ENCODE measurements at regions not wholly inside any gene's neighbourhood (a gene's known extent, or its start where the extent isn't known, plus 50 kb on each side); places are given as distances from the start of the nearest gene placed in this dataset.
"Not testable (repeated sequence)": the region's sequence is repeated elsewhere in the genome, so short reads cannot be mapped to it uniquely, and the experiment has no call there.

- DNase-seq: no peak
These were observed 348.9 kb upstream of the ISL1 start for GRCh38 chr5:51034222-51034901.

DNA sequence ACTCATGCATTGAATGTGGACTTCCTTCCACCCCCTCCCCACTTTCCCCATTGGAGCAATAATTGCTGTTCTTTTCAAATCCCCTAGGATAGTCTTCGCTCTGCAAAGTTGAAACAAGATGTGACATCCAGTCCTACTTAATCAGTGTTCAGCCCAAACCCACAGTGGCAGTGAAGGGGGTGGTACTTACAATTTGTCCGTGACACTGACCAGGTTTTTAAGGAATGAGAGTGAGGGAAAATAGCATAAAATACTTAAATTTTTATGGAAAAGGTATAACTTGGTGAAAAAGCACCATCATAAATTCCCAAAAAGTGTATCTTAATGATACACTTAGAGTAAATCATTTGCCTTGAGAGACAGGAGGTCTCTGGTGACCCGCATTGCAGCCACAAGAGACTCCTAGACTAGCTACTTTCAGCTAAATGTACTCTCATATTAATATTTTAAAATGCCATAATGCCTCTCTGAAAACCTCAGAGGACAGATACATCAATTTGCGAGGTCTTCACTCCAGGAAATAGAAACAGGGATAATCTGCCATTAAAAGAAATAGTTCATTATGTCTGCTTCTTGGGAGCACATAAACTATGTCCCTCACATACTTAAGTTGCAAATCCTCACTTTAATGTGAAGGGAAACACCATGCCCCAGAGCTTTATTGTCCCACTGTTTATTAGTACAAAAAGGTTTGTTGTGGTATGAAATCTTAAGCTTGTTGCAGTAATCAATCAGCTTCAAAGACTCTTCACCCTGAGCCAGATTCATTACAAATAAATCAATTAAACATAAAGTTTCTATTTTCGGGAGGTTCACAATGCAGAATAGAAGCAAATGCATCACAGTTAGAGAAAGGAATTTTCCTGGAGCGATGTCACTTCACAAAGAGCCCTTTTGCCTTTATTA lies 343.6 kb upstream of the ISL1 start:
- DNase-seq: no peak

DNA sequence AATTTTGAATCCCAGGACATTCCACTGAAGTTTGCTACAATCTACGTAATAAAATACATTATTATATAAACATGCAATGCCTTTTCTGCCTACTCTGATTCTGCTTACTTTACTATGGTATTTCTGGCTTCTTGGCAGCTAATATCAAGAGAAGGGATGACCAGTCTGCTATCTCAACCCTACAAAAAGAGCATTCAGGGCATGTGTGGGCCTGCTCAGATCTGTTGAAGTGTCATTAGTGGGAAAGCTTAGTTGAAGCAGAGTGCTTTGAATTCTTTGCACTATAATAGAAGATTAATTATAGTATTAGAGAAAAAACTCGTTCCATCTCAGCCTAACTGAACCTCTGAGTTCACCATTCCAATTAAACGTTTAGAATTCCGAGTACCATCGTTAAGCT lies 339.5 kb upstream of the ISL1 start:
- no peak for DNase-seq

- no peak for DNase-seq
These were observed 335.9 kb upstream of the ISL1 start for GRCh38 chr5:51047369-51047768.

DNA sequence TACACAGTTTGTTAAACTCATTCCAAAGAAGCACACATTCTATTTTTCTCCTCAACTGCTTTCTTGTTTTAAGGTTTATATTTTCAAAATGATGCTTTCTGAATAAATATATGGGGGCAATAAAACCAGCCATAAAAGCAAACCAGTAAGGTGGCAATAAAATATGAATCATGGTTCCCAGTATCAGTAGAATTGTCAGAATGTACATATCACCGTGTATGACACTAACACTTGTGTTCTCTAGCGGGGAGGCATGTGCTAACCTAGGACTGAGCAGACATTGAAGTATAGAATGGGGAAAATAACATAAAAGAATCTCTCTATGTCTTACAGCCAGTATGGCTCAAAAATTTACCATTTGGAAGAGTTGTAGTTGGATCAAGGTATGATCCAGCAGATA lies 329.9 kb upstream of the ISL1 start:
- no peak for DNase-seq

DNA sequence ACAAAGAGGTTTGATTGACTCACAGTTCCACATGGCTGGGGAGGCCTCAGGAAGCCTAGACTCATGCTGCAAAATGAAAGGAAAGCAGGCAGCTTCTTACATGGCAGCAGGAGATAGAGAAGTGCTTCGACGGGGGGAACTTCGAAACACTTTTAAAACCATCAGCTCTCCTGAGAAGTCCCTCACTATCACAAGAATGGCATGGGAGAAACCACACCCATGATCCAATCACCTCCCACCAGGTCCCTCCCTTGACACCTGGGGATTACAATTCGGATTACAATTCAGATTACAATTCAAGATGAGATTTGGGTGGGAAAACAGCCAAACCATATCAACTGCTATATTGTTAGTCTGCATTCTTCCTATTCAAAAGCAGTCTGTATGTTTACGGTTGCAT lies 322.3 kb upstream of the ISL1 start:
- no peak for DNase-seq

DNA sequence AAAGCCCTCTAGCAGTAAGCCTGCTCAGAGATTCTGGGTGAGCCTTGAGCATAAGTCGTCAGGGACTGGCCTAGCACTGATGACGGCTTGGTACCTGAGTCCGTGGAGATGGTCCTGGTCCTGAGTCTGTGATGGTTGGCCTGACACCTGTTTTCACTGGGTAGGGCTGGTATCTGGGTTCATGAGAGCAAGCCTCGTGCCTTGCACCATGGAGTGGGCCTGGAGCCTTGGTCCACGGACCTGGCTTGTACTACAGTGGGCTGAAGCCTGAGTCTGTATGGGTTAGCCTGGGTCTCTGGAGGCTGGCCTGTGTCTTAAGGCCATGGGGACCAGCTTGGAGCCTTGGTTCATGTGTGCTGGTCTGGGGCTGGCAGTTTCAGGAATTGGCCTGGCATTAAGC lies 310.3 kb upstream of the ISL1 start:
- DNase-seq: no peak

DNA sequence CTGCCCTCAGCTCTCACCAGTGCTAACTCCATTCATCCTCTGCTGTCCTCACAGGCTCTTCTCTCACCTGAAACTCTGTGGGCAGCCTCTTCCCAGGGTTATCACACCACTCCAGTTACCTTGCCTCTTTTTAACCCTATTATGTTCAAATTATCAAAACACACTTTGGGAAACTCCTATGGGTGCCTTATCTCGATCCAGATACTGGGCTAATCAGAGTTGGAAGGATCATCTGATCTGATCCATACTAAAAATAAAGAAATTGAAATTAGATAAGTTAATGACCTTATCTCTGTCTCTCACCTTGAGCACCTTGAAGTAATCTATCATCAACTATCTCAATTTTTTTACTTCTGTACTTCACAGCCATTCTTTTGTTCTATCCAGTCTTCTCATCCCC lies 300.5 kb upstream of the ISL1 start:
- no peak for DNase-seq

GRCh38 chr5:51091816-51092215 lies 291.4 kb upstream of the ISL1 start:
- no peak for DNase-seq

DNA sequence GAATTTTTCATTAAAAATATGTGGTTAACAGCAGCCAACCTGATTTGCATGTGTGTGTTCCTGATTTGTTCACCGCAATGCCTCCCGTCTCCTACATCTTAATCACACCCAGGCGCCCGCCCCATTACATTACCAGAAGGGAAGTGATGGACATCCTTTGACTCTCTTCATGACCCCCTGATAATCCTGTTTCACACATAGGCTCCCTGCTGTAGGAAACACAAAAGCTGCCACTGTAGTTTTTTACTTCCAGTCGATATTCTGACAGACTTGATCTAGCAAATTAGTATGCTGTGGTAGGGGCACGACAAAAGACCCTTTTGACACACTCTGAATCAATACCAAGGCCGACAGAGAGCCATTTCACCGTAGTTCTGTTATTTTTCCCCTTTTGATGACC lies 287.8 kb upstream of the ISL1 start:
- DNase-seq: no peak

DNA sequence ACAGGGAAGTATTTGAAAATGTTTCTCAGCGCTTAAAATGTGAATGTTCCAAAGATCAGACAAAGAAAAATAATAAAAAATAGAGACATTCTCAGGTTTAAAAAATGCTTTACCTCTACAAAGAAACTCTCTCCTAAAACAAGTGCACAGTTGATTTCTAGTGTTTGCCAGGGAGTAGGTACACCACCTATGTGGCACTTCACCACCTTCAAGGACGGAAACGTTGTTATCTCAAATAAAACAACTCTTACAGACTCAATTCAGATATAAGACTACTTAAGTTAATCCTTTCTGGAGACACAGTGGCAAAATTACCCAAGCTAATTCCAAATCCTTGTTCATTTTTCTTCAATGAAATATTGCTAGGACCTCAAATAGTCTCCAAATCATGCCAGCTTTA lies 286.4 kb upstream of the ISL1 start:
- no peak for DNase-seq

DNA sequence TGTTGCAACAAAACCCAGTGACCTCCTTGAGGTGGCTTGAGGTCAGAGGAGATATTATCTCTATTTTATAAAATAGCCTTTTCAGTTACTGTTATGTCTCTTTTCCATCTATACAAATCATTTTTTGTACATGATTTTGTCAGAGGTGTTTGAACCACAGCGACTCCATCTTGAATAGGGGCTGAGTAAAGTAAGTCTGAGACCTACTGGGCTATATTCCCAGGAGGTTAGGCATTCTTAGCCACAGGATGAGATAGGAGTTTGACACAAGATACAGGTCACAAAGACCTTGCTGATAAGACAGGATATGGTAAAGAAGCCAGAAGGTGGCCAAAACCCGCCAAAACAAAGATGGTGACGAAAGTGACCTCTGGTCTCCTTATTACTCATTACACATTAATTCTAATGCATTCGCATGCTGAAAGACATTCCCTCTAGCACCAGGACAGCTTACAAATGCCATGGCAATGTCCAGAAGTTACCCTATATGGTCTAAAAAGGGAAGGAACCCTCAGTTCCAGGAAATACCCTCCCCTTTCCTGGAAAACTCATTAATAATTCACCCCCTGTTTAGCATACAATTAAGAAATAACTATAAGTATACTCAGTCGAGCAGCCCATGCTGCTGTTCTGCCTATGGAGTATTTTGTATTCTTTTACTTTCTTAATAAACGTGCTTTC lies 283.9 kb upstream of the ISL1 start:
- no peak for DNase-seq

GRCh38 chr5:51104556-51104955 lies 278.7 kb upstream of the ISL1 start:
- DNase-seq: no peak

DNA sequence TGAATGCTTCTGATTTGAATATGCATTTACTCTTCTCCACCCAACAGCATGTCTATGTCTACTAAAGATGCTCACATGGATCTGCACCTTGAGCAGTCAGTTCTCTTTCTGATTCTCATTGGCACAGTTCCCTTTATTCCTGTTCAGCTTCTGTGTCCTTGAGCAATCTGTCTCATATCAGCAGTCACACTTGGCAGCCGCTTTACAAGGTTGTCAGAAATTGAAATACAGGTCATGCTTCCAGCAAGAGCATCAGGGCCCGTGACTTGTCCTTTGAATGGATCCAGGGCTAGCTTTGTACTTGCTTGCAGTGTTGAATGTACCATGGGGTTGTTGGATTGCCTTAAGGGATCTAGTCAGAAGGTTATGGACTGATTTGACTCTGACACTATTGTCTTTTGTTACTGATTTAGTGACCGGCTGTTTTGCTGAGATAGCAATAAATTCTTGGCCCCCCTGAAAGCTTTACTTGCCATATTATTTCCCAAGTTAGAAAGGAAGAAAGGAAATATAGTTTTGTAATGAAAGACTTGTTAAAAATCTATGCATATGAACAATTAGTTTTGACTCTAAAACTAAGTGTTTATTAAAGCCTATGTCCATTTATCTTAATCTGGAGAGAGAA lies 273.4 kb upstream of the ISL1 start:
- DNase-seq: no peak

GRCh38 chr5:51131266-51131665 lies 252.0 kb upstream of the ISL1 start:
- DNase-seq: no peak

GRCh38 chr5:51138164-51138563 lies 245.1 kb upstream of the ISL1 start:
- no peak for DNase-seq

DNA sequence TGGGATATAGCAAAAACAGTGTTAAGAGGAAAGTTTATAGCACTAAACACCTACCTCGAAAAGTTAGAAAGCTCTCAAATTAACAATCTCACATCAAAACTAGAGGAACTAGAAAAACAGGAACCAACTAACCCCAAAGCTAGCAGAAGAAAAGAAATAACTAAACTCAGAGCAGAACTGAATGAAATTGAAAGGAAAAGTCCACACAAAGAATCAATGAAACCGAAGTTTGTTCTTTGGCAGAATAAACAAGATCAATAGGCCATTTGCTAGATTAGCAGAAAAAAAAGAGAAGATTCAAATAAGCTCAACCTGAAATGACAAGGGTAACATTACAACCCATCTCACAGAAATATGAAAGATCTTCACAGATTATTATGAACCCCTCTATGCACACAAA lies 234.8 kb upstream of the ISL1 start:
- DNase-seq: no peak

DNA sequence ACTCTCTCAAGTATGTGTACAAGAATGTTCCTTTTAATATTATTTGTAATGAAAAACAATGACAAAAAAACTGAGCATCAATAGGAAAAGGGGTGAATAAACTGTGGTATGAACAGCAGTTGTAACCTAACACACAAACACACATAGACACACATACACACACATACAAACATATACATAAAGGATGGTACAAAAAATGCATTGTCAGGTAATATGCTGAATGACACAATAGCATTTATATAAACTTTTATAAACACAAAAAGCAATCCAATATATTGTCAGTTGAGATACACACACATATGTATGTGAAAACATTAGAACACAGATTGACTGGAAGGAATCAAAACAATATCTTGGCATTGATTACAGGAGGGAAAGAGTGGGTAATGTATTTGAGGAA lies 227.0 kb upstream of the ISL1 start:
- no peak for DNase-seq

- no peak for DNase-seq
These were observed 226.4 kb upstream of the ISL1 start for GRCh38 chr5:51156838-51157237.

DNA sequence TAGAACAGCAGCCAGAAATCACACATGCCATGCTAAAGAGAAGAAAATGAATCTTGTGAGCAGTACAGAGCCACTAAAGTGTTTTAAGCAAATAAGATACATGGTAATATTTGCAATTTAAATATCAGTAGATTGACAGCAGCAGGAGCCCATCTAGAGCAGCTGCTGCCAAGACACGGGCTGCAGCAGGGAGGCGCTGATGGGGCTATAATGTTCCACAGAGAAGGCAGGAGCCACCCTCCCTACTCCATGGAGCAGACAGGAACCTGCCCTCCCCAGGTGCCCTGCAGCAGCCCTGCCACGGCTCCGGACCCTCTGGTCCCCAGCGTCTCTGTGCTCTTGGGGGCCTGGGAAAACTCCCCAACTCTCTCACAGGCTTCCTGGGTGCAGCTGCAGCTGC lies 224.1 kb upstream of the ISL1 start:
- no peak for DNase-seq

DNA sequence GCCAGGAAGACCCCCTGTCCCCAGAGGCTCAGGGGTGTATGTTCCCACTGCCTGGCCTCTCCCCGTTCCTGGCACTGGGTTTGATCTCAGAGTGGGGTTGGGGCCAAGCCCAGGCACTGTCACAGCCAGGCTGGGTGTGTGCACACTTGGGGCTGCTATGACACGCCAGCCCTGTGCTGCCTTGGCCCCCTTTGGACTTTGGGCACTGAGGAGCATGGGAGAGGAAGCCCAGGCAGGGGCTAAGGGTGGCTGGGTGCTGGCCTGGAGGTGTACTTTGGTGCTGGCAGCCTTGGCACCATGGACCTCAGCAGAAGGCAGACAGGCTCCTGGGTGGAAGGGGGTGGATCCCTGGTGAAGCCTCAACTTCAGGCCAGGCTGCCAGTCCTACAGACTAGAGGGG lies 223.6 kb upstream of the ISL1 start:
- no peak for DNase-seq

DNA sequence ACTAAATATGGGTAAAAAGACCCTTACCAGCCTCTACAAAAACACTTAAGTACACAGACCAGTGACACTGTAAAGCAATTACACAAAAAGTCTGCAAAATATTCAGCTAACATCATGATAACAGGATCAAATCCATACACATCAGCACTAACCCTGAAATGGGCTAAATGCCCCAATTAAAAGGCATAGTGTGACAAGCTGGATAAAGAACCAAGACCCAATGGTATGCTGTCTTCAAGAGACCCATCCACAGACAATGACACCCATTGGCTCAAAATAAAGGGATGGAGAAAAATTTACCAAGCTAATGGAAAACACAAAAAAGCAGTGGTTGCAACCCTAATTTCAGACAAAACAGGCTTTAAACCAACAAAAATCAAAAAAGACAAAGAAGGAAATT lies 221.0 kb upstream of the ISL1 start:
- no peak for DNase-seq

- DNase-seq: not testable (repeated sequence)
These were observed 217.6 kb upstream of the ISL1 start for GRCh38 chr5:51165621-51166020.
